ENCODE measurements at regions not wholly inside any gene's neighbourhood (a gene's known extent, or its start where the extent isn't known, plus 50 kb on each side); places are given as distances from the start of the nearest gene placed in this dataset.

- Histone ChIP-seq H3K36me3 (replicated peaks in 1 of 2; ENCODE audit: control insufficient read depth in 1 of 2, insufficient read depth in 2 of 2, low read length in 1 of 2) (no peaks in the 10 kb centered on the region), H3K27me3 (ENCODE audit: insufficient read depth) (no peaks in the 10 kb centered on the region), H3K9ac (no peak overlapping the region), H4K20me1 (ENCODE audit: insufficient read depth) (no peaks in the 10 kb centered on the region), H2AFZ (ENCODE audit: low read depth) (no peak overlapping the region), H3K27ac (ENCODE audit: low read depth in 2 of 2, low read length in 1 of 2) (no peak overlapping the region), H3K9me2 (no peaks in the 10 kb centered on the region), H3K9me3 (no peaks in the 10 kb centered on the region), H3K4me3 (ENCODE audit: low read depth in 2 of 2, low read length in 1 of 2) (no peak overlapping the region), H3F3A (replicated peaks; ENCODE audit: insufficient read depth) (peaks cover 3% of the 10 kb centered on the region), H3K4me2 (no peak overlapping the region), H3K79me2 (ENCODE audit: insufficient read depth) (no peaks in the 10 kb centered on the region), H3K4me1 (ENCODE audit: control insufficient read depth in 1 of 2, insufficient read depth in 2 of 2, low read depth in 1 of 2, low read length in 1 of 2) (peaks cover 2 to 21% of the 10 kb centered on the region in 2 experiments; a peak in 3 of 4 replicates)
- WGBS (ENCODE audit: low lambda C conversion rate) = 54% methylated on average over 2 of the region's 2 CpGs
- CTCF ChIA-PET = interaction anchor here (1.1 kb wide), 1 partner anchor 32 kb away, joined by 3 read pairs; no protein-coding TSS in a partner anchor
- POLR2A ChIA-PET = no interaction called here
- TF ChIP-seq TEAD4 (IDR thresholded peaks at IDR 0.05; ENCODE audit: borderline replicate concordance, insufficient read depth) (no peak), EP300 (IDR thresholded peaks at IDR 0.05; ENCODE audit: borderline replicate concordance in 1 of 2, low read depth in 1 of 2, low read length in 1 of 2) (no peak), POLR2AphosphoS5 (IDR thresholded peaks at IDR 0.05; ENCODE audit: low read depth, low read length) (no peak), SMC3 (IDR thresholded peaks at IDR 0.05; ENCODE audit: low read depth, low read length) (no peak), CHD2 (IDR thresholded peaks at IDR 0.05; ENCODE audit: low read length, partially characterized antibody) (no peak), FOXM1 (IDR thresholded peaks at IDR 0.05; ENCODE audit: low read depth) (no peak)
- TF ChIP-seq, protein P1, sequence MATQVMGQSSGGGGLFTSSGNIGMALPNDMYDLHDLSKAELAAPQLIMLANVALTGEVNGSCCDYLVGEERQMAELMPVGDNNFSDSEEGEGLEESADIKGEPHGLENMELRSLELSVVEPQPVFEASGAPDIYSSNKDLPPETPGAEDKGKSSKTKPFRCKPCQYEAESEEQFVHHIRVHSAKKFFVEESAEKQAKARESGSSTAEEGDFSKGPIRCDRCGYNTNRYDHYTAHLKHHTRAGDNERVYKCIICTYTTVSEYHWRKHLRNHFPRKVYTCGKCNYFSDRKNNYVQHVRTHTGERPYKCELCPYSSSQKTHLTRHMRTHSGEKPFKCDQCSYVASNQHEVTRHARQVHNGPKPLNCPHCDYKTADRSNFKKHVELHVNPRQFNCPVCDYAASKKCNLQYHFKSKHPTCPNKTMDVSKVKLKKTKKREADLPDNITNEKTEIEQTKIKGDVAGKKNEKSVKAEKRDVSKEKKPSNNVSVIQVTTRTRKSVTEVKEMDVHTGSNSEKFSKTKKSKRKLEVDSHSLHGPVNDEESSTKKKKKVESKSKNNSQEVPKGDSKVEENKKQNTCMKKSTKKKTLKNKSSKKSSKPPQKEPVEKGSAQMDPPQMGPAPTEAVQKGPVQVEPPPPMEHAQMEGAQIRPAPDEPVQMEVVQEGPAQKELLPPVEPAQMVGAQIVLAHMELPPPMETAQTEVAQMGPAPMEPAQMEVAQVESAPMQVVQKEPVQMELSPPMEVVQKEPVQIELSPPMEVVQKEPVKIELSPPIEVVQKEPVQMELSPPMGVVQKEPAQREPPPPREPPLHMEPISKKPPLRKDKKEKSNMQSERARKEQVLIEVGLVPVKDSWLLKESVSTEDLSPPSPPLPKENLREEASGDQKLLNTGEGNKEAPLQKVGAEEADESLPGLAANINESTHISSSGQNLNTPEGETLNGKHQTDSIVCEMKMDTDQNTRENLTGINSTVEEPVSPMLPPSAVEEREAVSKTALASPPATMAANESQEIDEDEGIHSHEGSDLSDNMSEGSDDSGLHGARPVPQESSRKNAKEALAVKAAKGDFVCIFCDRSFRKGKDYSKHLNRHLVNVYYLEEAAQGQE (IDR thresholded peaks at IDR 0.05; ENCODE audit: low read depth, low read length) = no peak
- DNase-seq = no peak
These were observed 327.7 kb downstream of the PIK3R1 start for GRCh38 chr5:68543212-68543611.

GRCh38 chr5:68544091-68544647 is 328.6 kb downstream of the PIK3R1 start:
- H3K4me3 ChIP-seq (ENCODE audit: low read depth in 2 of 2, low read length in 1 of 2) = no peak overlapping the region
- no peak overlapping the region for H3K27ac ChIP-seq (ENCODE audit: low read depth in 2 of 2, low read length in 1 of 2)
- H3K36me3 ChIP-seq (replicated peaks in 1 of 2; ENCODE audit: control insufficient read depth in 1 of 2, insufficient read depth in 2 of 2, low read length in 1 of 2) = no peaks in the 10 kb centered on the region
- H3K9me3 ChIP-seq = no peaks in the 10 kb centered on the region
- DNase-seq = no peak
- no peaks in the 10 kb centered on the region for H4K20me1 ChIP-seq (ENCODE audit: insufficient read depth)
- WGBS (ENCODE audit: low lambda C conversion rate) = 82% methylated on average over 8 of the region's 8 CpGs
- no peaks in the 10 kb centered on the region for H3K9me2 ChIP-seq
- no peak overlapping the region for H2AFZ ChIP-seq (ENCODE audit: low read depth)
- ChIA-PET POLR2A (interaction anchor here (1.0 kb wide), 1 partner anchor 9 kb away, joined by 3 read pairs; no protein-coding TSS in a partner anchor), CTCF (no interaction called here)
- no peak overlapping the region for H3K4me2 ChIP-seq
- no peaks in the 10 kb centered on the region for H3K27me3 ChIP-seq (ENCODE audit: insufficient read depth)
- no peaks in the 10 kb centered on the region for H3K79me2 ChIP-seq (ENCODE audit: insufficient read depth)
- H3F3A ChIP-seq (replicated peaks; ENCODE audit: insufficient read depth) = peaks cover 6% of the 10 kb centered on the region
- H3K9ac ChIP-seq = no peak overlapping the region
- H3K4me1 ChIP-seq (ENCODE audit: control insufficient read depth in 1 of 2, insufficient read depth in 2 of 2, low read depth in 1 of 2, low read length in 1 of 2) = peaks cover 2 to 25% of the 10 kb centered on the region in 2 experiments; a peak in 3 of 4 replicates
- TF ChIP-seq TCF12 (IDR thresholded peaks at IDR 0.05) (no peak), NRF1 (IDR thresholded peaks at IDR 0.05; ENCODE audit: low read depth, low read length) (no peak), FOSL2 (IDR thresholded peaks at IDR 0.05; ENCODE audit: borderline replicate concordance, low read depth) (no peak), USF2 (IDR thresholded peaks at IDR 0.05; ENCODE audit: borderline replicate concordance, low read depth, low read length) (no peak), USF1 (IDR thresholded peaks at IDR 0.05; ENCODE audit: borderline replicate concordance, low read depth) (no peak), EZH2phosphoT487 (IDR thresholded peaks at IDR 0.05; ENCODE audit: borderline replicate concordance, low read depth) (no peak), TEAD4 (IDR thresholded peaks at IDR 0.05; ENCODE audit: borderline replicate concordance, insufficient read depth) (no peak), EP300 (IDR thresholded peaks at IDR 0.05; ENCODE audit: borderline replicate concordance in 1 of 2, low read depth in 1 of 2, low read length in 1 of 2) (no peak), SMC3 (IDR thresholded peaks at IDR 0.05; ENCODE audit: low read depth, low read length) (no peak), YY1 (IDR thresholded peaks at IDR 0.05; ENCODE audit: low read depth) (no peak), GABPA (IDR thresholded peaks at IDR 0.05; ENCODE audit: low read depth) (no peak), POLR2AphosphoS5 (IDR thresholded peaks at IDR 0.05; ENCODE audit: low read depth, low read length) (no peak), TAF1 (IDR thresholded peaks at IDR 0.05; ENCODE audit: borderline replicate concordance, low read depth, low read length) (no peak), RAD21 (IDR thresholded peaks at IDR 0.05; ENCODE audit: low read length) (no peak), JUND (IDR thresholded peaks at IDR 0.05) (no peak), NFIC (IDR thresholded peaks at IDR 0.05; ENCODE audit: borderline replicate concordance) (no peak)
- TF ChIP-seq, protein P2, sequence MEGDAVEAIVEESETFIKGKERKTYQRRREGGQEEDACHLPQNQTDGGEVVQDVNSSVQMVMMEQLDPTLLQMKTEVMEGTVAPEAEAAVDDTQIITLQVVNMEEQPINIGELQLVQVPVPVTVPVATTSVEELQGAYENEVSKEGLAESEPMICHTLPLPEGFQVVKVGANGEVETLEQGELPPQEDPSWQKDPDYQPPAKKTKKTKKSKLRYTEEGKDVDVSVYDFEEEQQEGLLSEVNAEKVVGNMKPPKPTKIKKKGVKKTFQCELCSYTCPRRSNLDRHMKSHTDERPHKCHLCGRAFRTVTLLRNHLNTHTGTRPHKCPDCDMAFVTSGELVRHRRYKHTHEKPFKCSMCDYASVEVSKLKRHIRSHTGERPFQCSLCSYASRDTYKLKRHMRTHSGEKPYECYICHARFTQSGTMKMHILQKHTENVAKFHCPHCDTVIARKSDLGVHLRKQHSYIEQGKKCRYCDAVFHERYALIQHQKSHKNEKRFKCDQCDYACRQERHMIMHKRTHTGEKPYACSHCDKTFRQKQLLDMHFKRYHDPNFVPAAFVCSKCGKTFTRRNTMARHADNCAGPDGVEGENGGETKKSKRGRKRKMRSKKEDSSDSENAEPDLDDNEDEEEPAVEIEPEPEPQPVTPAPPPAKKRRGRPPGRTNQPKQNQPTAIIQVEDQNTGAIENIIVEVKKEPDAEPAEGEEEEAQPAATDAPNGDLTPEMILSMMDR (IDR thresholded peaks at IDR 0.05) = no peak
